Body of pancreas (tissue), 4 donors: ENCODE measurements at regions not wholly inside any gene's neighbourhood (a gene's known extent, or its start where the extent isn't known, plus 50 kb on each side); places are given as distances from the start of the nearest gene placed in this dataset.

Experiments used
- POLR2A ChIP-seq, 3 donors: fragments of 450-650 bp; IDR thresholded peaks; one replicate each; pipeline ENCODE4 v1.6.1; 2016; ENCODE audit warnings: antibody characterized with exemption in 3 of 3, mild to moderate bottlenecking in 2 of 3
- TF ChIP-seq, protein P1 (sequence below), 7 experiments: fragments of 450-650 bp in 4 of 7; fragments of 200-600 bp in 3 of 7; sonication (generic) in 3 of 7; IDR thresholded peaks; one replicate each; pipeline ENCODE4 v1.5.1; 2016 to 2019; ENCODE audit warnings: antibody characterized with exemption in 7 of 7

DNA sequence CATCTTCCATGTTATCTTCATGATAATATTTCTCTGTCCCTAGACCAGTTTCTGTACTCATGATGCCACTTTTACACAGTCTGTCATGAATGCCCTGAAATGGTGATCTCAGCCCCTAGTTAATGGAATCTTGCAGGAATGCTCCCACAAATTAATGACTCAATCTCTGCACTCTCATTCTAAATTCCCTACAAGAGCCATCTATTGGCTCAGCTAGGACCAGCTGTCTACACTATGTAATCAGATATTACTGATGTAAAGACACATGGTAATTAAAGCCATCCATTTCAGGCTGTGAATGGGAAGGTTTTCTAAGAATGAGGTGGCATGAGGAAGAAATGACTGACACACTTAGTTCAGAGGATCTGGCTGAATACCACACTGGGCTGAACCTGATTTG is 199.1 kb upstream of the KCND3 start:
- TF ChIP-seq, protein P1, sequence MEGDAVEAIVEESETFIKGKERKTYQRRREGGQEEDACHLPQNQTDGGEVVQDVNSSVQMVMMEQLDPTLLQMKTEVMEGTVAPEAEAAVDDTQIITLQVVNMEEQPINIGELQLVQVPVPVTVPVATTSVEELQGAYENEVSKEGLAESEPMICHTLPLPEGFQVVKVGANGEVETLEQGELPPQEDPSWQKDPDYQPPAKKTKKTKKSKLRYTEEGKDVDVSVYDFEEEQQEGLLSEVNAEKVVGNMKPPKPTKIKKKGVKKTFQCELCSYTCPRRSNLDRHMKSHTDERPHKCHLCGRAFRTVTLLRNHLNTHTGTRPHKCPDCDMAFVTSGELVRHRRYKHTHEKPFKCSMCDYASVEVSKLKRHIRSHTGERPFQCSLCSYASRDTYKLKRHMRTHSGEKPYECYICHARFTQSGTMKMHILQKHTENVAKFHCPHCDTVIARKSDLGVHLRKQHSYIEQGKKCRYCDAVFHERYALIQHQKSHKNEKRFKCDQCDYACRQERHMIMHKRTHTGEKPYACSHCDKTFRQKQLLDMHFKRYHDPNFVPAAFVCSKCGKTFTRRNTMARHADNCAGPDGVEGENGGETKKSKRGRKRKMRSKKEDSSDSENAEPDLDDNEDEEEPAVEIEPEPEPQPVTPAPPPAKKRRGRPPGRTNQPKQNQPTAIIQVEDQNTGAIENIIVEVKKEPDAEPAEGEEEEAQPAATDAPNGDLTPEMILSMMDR (IDR thresholded peaks at IDR 0.05), result no peak
- TF ChIP-seq POLR2A (IDR thresholded peaks at IDR 0.05), result no peak
